ENCODE measurements at regions not wholly inside any gene's neighbourhood (a gene's known extent, or its start where the extent isn't known, plus 50 kb on each side); places are given as distances from the start of the nearest gene placed in this dataset.
"Not testable (repeated sequence)": the region's sequence is repeated elsewhere in the genome, so short reads cannot be mapped to it uniquely, and the experiment has no call there.

- POLR2A ChIA-PET = no interaction called here
- no peak for TF ChIP-seq CTCF (IDR thresholded peaks at IDR 0.05; ENCODE audit: unreplicated experiment)
- H3K27ac Mint-ChIP-seq (ENCODE audit: low read depth, unreplicated experiment) = no peak overlapping the region
- H3K36me3 Mint-ChIP-seq (ENCODE audit: insufficient read depth, unreplicated experiment) = peaks cover 6% of the 10 kb centered on the region
- no peak overlapping the region for H3K4me3 Mint-ChIP-seq (ENCODE audit: unreplicated experiment)
- CTCF ChIA-PET = interaction anchor here (0.7 kb wide), 1 partner anchor 300 kb away, joined by 4 read pairs; no protein-coding TSS in a partner anchor
- peaks cover 6% of the 10 kb centered on the region for H3K4me1 Mint-ChIP-seq (ENCODE audit: insufficient read depth, unreplicated experiment)
- intact Hi-C loops (cut with micrococcal nuclease) = no loop called here
- DNase-seq (ENCODE audit: unreplicated experiment) = no peak
- H3K27me3 Mint-ChIP-seq (ENCODE audit: insufficient read depth, unreplicated experiment) = no peaks in the 10 kb centered on the region
- no TSS peak for BruUV-seq (replicated peaks)
- no peaks in the 10 kb centered on the region for H3K9me3 Mint-ChIP-seq (ENCODE audit: unreplicated experiment)
Measured at GRCh38 chr2:106257830-106258229, 63.7 kb upstream of the UXS1 start.

- H3K36me3 Mint-ChIP-seq (ENCODE audit: insufficient read depth, unreplicated experiment) = peaks cover 4% of the 10 kb centered on the region
- peaks cover 4% of the 10 kb centered on the region for H3K4me1 Mint-ChIP-seq (ENCODE audit: insufficient read depth, unreplicated experiment)
- no TSS peak for BruUV-seq (replicated peaks)
- H3K4me3 Mint-ChIP-seq (ENCODE audit: unreplicated experiment) = no peak overlapping the region
- ChIA-PET POLR2A (no interaction called here), CTCF (interaction anchor here (0.6 to 0.7 kb wide), 3 partner anchors 19 to 301 kb away, joined by 3 to 4 read pairs (median 3); no protein-coding TSS in a partner anchor)
- no peaks in the 10 kb centered on the region for H3K9me3 Mint-ChIP-seq (ENCODE audit: unreplicated experiment)
- DNase-seq (ENCODE audit: unreplicated experiment) = no peak
- TF ChIP-seq CTCF (IDR thresholded peaks at IDR 0.05; ENCODE audit: unreplicated experiment) = no peak
- H3K27ac Mint-ChIP-seq (ENCODE audit: low read depth, unreplicated experiment) = no peak overlapping the region
- H3K27me3 Mint-ChIP-seq (ENCODE audit: insufficient read depth, unreplicated experiment) = no peaks in the 10 kb centered on the region
- intact Hi-C loops (cut with micrococcal nuclease) = no loop called here
Measured at GRCh38 chr2:106257135-106257534, 63.0 kb upstream of the UXS1 start.

- CTCF ChIA-PET = interaction anchor here (0.8 to 1.5 kb wide), 2 partner anchors 72 to 324 kb away, joined by 3 read pairs; no protein-coding TSS in a partner anchor
- DNase-seq (ENCODE audit: unreplicated experiment); BruUV-seq (replicated peaks); H3K4me3 Mint-ChIP-seq (ENCODE audit: unreplicated experiment); H3K9me3 Mint-ChIP-seq (ENCODE audit: unreplicated experiment); H3K36me3 Mint-ChIP-seq (ENCODE audit: insufficient read depth, unreplicated experiment); H3K27ac Mint-ChIP-seq (ENCODE audit: low read depth, unreplicated experiment); POLR2A ChIA-PET; H3K4me1 Mint-ChIP-seq (ENCODE audit: insufficient read depth, unreplicated experiment): not testable (repeated sequence)
- intact Hi-C loops (cut with micrococcal nuclease) = loop anchor here (2.0 kb wide), 1 partner anchor 334 kb away; no protein-coding TSS in a partner anchor
- H3K27me3 Mint-ChIP-seq (ENCODE audit: insufficient read depth, unreplicated experiment) = peaks cover 26% of the 10 kb centered on the region
Measured at GRCh38 chr2:106249157-106249828, 55.2 kb upstream of the UXS1 start.

GRCh38 chr2:106248548-106249151 is 54.5 kb upstream of the UXS1 start:
- POLR2A ChIA-PET; DNase-seq (ENCODE audit: unreplicated experiment); H3K27ac Mint-ChIP-seq (ENCODE audit: low read depth, unreplicated experiment); H3K4me1 Mint-ChIP-seq (ENCODE audit: insufficient read depth, unreplicated experiment); H3K4me3 Mint-ChIP-seq (ENCODE audit: unreplicated experiment); H3K36me3 Mint-ChIP-seq (ENCODE audit: insufficient read depth, unreplicated experiment); H3K9me3 Mint-ChIP-seq (ENCODE audit: unreplicated experiment); BruUV-seq (replicated peaks): not testable (repeated sequence)
- TF ChIP-seq CTCF (IDR thresholded peaks at IDR 0.05; ENCODE audit: unreplicated experiment) = peak; percentile 28
- CTCF ChIA-PET = interaction anchor here (0.7 to 1.5 kb wide), 3 partner anchors 71 to 325 kb away, joined by 3 read pairs; no protein-coding TSS in a partner anchor
- intact Hi-C loops (cut with micrococcal nuclease) = loop anchor here (2.0 kb wide), 1 partner anchor 334 kb away; no protein-coding TSS in a partner anchor
- peaks cover 26% of the 10 kb centered on the region for H3K27me3 Mint-ChIP-seq (ENCODE audit: insufficient read depth, unreplicated experiment)
